HuH-7.5 (cell line): ENCODE measurements at regions not wholly inside any gene's neighbourhood (a gene's known extent, or its start where the extent isn't known, plus 50 kb on each side); places are given as distances from the start of the nearest gene placed in this dataset.
"Not testable (repeated sequence)": the region's sequence is repeated elsewhere in the genome, so short reads cannot be mapped to it uniquely, and the experiment has no call there.

Source experiments
- DNase-seq: peaks from one replicate; pipeline ENCODE4 v3.0.0; 2011; ENCODE audit warnings: low spot score

DNA sequence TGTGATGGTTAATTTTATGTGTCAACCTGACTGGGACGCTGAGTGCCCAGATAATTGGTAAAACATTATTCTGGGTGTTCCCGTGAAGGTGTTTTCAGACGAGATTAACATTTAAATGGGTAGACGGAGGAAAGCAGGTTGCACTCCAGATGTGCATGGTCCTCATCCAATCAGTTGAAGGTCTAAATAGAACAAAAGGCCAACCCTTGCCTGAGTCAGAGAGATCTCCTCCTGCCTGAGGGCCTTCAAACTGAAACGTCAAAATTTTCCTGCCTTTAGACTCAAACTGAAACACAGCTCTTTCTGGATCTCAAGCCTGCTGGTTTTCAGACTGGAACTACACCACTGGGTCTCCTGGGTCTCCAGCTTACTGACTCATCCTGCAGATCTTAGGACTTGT lies 73.5 kb downstream of the NPIPA8 start:
- DNase-seq, result not testable (repeated sequence)

- DNase-seq, result not testable (repeated sequence)
Observed at GRCh38 chr16:18261848-18262247, 74.7 kb downstream of the NPIPA8 start.

DNA sequence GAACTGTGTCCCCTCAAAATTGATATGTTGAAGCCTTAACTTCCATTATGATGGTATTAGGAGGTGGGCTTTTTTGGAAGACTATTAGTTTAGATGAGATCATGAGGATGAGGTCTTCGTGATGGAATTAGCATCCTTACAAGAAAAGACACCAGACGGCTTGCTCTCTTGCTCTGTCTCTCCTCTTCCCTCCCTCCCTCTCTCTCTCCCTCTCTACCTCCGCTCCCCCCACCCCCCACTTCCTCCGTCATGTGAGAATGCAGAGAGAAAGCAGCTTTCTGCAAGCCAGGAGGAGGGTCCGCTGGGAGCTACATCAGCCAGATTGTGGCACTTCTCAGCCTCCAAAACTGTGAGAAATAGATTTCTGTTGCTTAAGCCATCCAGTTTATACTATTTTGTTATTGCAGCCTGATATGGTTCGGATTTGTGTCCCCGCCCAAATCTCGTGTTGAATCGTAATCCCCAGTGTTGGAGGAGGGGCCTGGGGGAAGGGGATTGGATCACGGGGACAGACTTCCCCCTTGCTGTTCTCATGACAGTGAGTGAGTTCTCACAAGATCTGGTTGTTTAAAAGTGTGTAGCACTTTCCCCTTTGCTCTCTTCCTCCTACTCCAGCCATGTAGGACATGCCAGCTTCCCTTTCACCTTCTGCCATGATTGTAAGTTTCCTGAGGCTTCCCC lies 76.9 kb downstream of the NPIPA8 start:
- DNase-seq, result not testable (repeated sequence)

- DNase-seq, result not testable (repeated sequence)
Observed at GRCh38 chr16:18252943-18253342, 83.6 kb downstream of the NPIPA8 start.

GRCh38 chr16:18230505-18230904 lies 106.0 kb downstream of the NPIPA8 start:
- not testable (repeated sequence) for DNase-seq

GRCh38 chr16:18222054-18223009 lies 114.2 kb downstream of the NPIPA8 start:
- DNase-seq, result not testable (repeated sequence)

- DNase-seq, result not testable (repeated sequence)
Observed at GRCh38 chr16:18217741-18218140, 118.8 kb downstream of the NPIPA8 start.

- not testable (repeated sequence) for DNase-seq
Observed at GRCh38 chr16:18216814-18217213, 119.7 kb downstream of the NPIPA8 start.

DNA sequence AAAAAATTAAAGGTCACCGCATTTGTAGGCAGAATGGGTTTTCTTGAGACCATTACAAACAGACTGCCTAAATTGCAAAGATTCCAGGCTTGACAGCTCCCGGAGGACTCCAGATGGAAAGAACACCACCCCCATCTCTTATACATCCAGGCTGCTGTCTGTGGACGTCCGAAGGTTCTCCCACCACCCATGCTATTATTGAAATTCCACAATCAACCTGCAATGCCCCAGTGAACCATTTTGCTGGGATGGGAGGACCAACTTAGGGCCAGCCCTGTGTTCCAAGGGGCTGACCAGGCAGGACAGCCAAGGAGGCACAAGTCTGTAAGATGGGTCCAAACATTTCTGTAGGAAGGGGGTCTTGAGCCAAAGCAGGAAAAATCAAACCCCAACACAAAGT lies 122.7 kb downstream of the NPIPA8 start:
- not testable (repeated sequence) for DNase-seq

DNA sequence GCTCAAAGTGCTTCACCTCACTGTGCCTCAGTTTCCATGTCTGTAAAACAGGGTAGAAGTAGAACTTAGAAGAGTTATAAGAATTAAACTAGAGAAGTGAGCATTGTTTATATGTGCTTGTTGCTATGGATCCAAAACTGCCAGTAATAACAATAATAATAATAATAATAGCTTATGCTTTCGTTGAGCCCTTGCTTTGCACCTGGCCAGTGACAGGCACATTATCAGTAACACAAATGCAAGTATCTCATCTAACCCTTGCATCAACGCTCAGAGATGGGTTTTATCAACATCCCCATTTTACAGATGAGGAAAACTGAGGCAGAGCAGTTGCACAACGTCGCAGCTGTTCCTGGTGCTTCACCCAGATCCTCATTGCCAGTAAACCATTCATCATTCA lies 125.0 kb downstream of the NPIPA8 start:
- not testable (repeated sequence) for DNase-seq

- not testable (repeated sequence) for DNase-seq
Observed at GRCh38 chr16:18204786-18205185, 131.8 kb downstream of the NPIPA8 start.

DNA sequence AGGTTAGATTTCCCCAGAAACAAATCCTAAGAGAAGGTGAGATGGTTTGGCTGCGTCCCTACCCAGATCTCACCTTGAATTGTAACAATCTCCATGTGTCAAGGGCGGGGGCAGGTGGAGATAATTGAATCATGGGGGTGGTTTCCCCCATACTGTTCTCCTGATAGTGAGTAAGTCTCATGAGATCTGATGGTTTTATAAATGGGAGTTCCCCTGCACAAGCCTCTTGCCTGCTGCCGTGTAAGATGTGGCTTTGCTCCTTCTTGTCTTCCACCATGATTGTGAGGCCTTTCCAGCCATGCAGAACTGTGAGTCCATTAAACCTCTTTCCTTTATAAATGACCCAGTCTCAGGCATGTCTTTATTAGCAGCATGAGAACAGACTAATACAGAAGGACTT lies 132.2 kb downstream of the NPIPA8 start:
- DNase-seq, result not testable (repeated sequence)

GRCh38 chr16:18201511-18201910 lies 135.0 kb downstream of the NPIPA8 start:
- DNase-seq, result not testable (repeated sequence)

DNA sequence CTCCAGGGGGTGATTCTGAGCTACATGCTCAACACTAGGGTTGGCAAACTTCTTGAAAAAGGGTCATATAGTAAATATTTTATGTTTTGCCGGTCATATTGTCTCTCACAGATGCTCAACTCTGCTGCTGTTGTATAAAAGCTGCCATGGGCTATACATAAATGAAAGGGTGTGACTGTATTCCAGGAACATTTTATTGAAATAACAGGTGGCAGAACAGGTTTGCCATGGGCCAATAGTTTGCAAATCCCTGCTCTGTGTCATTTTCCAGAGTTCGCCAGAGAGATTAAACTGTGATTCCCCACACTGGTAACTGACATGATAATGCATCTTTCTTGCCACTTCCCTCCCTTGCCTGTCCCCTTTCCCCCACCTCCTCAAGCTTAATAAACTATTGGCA lies 144.1 kb downstream of the NPIPA8 start:
- not testable (repeated sequence) for DNase-seq

DNA sequence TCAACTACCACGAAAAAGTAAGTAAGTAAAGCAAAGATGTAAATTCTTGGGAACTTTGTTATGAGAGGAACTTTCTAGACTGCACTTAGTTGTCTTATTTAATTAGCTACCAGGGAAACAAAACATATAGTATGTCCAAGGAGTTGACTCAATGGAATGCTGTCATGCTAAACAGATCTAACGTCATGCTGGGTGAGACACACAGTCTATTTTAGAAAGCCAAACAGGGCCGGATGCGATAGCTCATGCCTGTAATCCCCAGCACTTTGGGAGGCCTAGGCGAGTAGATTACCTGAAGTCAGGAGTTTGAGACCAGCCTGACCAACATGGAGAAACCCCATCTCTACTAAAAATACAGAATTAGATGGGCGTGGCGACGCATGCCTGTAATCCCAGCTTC lies 146.4 kb downstream of the NPIPA8 start:
- DNase-seq, result not testable (repeated sequence)

GRCh38 chr16:18184755-18185154 lies 151.8 kb downstream of the NPIPA8 start:
- DNase-seq, result not testable (repeated sequence)

DNA sequence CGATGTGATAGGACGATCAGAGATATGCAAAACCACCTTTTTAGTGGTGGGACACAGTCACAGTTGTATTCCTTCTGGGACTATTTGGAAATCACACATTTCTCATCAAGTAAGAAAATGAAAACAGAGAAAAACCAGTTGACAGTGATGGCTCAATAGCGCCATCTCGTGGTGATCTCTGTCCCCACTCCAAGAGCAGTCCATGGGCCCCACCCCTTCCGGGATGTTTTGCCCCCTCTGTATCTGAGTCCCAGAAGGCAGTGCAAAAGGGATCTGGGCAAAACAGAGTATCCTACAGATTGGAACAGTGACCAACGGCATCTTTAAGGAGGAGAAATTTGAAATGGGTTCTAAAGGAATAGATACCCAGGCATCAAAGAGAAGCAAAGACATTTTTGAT lies 155.5 kb downstream of the NPIPA8 start:
- not testable (repeated sequence) for DNase-seq

- DNase-seq, result not testable (repeated sequence)
Observed at GRCh38 chr16:18173945-18174497, 162.5 kb downstream of the NPIPA8 start.

DNA sequence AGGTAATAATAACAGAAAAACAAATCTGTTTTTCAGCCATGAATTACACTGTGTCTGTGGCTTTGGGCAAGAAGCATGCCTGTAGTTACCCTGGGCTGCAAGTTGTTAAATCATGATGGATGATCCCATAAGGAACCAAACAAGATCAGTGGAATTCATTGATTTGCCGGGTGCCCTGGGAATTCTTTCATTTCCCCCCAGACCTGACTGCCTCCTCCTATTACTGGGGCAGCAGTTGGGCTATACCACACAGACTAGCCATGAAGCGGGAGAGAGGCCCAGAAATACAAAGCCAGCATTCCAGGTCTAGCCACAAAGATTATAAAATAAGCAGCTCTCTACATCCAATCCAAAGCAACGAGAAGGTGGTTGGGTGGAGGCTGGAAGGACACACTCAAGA lies 174.2 kb downstream of the NPIPA8 start:
- not testable (repeated sequence) for DNase-seq

DNA sequence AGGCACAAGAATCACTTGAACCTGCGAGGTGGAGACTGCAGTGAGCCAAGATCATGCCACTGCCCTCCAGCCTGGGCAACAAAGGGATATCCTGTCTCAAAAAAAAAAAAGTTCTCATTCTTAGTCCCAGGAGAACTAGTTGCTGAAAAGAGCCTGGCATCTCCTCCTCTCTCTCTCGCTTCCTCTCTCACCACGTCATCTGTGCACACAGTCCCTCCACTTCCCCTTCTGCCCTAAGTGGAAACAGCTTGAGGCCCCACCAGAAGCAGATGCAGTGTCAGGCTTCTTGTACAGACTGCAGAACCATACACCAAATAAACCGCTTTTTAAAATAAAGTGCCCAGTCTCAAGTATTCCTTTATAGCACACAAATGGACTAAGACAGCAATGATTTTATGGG lies 175.3 kb downstream of the NPIPA8 start:
- DNase-seq, result not testable (repeated sequence)

GRCh38 chr16:18159185-18159584 lies 177.4 kb downstream of the NPIPA8 start:
- DNase-seq, result not testable (repeated sequence)

GRCh38 chr16:18157854-18158253 lies 178.7 kb downstream of the NPIPA8 start:
- not testable (repeated sequence) for DNase-seq

DNA sequence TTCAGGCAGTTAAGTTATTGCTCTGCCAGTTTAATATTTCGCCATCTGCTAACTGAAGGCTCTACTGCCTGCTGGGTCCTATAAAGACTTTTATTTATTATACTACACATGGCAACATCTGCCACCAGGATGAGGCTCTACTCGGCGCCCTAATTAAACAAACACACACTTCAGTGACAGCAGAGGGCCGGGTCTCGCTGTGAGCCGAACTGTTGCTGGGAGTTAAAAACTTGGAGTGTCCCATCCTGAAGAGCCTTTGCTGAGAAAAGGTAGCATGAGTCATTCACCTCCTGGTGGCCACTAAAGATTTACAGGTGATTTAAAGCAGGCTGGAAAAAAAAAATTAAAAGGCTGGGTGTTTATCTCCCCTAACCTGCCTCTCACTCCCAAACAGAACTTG lies 183.7 kb downstream of the NPIPA8 start:
- not testable (repeated sequence) for DNase-seq
